Peyer's patch (tissue), 4 donors: ENCODE measurements at regions not wholly inside any gene's neighbourhood (a gene's known extent, or its start where the extent isn't known, plus 50 kb on each side); places are given as distances from the start of the nearest gene placed in this dataset.

Experiments
- DNase-seq, 3 donors: peaks; one replicate each; pipeline ENCODE4 v3.0.0-alpha.2; 2017 to 2019
- H3K27ac ChIP-seq, 4 donors: fragments of 200-600 bp; sonication (generic); one replicate each; pipeline ENCODE4 v1.5.1; 2016 to 2019
- H3K27me3 ChIP-seq, 2 donors: fragments of 200-600 bp; sonication (generic); one replicate each; pipeline ENCODE4 v1.5.1; 2019
- H3K36me3 ChIP-seq, 3 donors: fragments of 200-600 bp; sonication (generic); one replicate each; pipeline ENCODE4 v1.5.1; 2016 to 2019
- H3K4me1 ChIP-seq, 4 donors: fragments of 200-600 bp; sonication (generic); one replicate each; pipeline ENCODE4 v1.5.1; 2016 to 2019
- H3K4me3 ChIP-seq, 4 donors: fragments of 200-600 bp; sonication (generic); 1 replicate in 3 of 4; 2 replicates in 1 of 4; pipeline ENCODE4 v1.5.1; 2016 to 2019; ENCODE audit warnings: mild to moderate bottlenecking in 1 of 4
- H3K9me3 ChIP-seq, 4 donors: fragments of 200-600 bp; sonication (generic); one replicate each; pipeline ENCODE4 v1.5.1; 2016 to 2019; ENCODE audit warnings: mild to moderate bottlenecking in 1 of 4
- POLR2A ChIP-seq, 2 donors: fragments of 450-650 bp; IDR thresholded peaks; one replicate each; pipeline ENCODE4 v1.5.1; 2017; ENCODE audit warnings: antibody characterized with exemption in 2 of 2, mild to moderate bottlenecking in 2 of 2, moderate library complexity in 2 of 2
- TF ChIP-seq, protein P1 (sequence below), 6 experiments: fragments of 450-650 bp in 4 of 6; fragments of 200-600 bp in 2 of 6; sonication (generic) in 1 of 6; IDR thresholded peaks; one replicate each; pipeline ENCODE4 v1.5.1; 2017 to 2019; ENCODE audit warnings: antibody characterized with exemption in 6 of 6, mild to moderate bottlenecking in 3 of 6, moderate library complexity in 1 of 6

DNA sequence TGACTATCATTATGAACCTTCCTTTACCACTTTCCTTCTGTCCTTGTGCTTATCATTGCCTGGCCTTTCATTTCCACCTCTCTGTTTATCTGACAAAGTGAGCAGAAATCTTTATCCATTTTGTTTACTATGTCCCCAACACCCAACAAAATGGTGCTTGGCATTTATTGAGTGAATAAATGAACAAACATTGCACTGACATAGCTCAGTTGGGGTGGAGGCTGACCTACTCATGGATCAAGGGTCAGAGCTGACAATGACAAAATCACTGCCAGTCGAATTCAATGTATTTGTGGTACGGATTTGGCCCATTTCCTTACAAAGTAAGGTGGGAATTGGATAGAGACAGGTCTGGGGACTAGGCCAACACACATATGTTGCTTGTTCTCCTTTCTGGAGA is 257.4 kb upstream of the PLXNA2 start:
- Histone ChIP-seq H3K36me3 (no peaks in the 10 kb centered on the region), H3K4me3 (no peak overlapping the region), H3K4me1 (no peaks in the 10 kb centered on the region), H3K27me3 (no peaks in the 10 kb centered on the region), H3K9me3 (no peaks in the 10 kb centered on the region), H3K27ac (no peak overlapping the region)
- TF ChIP-seq POLR2A (IDR thresholded peaks at IDR 0.05): no peak
- TF ChIP-seq, protein P1, sequence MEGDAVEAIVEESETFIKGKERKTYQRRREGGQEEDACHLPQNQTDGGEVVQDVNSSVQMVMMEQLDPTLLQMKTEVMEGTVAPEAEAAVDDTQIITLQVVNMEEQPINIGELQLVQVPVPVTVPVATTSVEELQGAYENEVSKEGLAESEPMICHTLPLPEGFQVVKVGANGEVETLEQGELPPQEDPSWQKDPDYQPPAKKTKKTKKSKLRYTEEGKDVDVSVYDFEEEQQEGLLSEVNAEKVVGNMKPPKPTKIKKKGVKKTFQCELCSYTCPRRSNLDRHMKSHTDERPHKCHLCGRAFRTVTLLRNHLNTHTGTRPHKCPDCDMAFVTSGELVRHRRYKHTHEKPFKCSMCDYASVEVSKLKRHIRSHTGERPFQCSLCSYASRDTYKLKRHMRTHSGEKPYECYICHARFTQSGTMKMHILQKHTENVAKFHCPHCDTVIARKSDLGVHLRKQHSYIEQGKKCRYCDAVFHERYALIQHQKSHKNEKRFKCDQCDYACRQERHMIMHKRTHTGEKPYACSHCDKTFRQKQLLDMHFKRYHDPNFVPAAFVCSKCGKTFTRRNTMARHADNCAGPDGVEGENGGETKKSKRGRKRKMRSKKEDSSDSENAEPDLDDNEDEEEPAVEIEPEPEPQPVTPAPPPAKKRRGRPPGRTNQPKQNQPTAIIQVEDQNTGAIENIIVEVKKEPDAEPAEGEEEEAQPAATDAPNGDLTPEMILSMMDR (IDR thresholded peaks at IDR 0.05): no peak
- no peak for DNase-seq

DNA sequence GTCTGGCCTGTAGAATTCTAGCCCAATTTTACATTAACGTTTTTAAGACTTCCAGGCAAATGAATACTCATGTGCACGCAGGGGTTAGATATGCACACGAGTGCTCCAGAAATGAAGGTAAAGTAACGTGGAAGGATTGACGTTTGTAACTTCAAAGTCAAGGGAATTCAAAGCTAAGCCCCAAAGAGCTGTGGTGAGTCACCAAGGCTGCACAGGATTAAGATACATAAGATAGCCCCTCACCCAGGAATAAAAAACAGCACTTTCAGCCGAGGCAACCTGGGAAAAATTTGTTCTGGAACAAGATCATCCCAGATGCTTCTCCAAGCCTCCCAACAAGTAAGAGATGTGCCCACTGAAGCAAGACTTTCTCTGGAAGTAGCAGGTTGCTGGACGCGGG is 259.6 kb upstream of the PLXNA2 start:
- Histone ChIP-seq H3K4me3 (no peak overlapping the region), H3K9me3 (no peaks in the 10 kb centered on the region), H3K27ac (no peak overlapping the region), H3K36me3 (no peaks in the 10 kb centered on the region), H3K4me1 (no peaks in the 10 kb centered on the region), H3K27me3 (no peaks in the 10 kb centered on the region)
- DNase-seq: no peak
- TF ChIP-seq, protein P1 (IDR thresholded peaks at IDR 0.05): no peak
- TF ChIP-seq POLR2A (IDR thresholded peaks at IDR 0.05): no peak

DNA sequence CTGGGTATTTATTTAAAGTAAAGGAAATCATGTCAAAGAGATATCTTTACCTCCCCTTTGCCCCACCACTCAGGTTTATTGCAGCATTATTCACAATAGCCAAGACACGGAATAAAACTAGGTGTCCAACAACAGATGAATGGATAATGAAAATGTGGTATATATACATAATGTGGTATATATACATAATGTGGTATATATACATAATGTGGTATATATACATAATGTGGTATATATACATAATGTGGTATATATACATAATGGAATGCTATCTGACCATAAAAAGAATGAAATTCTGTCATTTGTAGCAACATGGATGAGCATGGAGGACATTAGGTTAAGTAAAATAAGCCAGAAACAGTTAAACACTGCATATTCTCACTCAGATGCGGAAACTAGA is 262.6 kb upstream of the PLXNA2 start:
- H3K27ac ChIP-seq: no peak overlapping the region
- no peak for DNase-seq
- no peak for TF ChIP-seq POLR2A (IDR thresholded peaks at IDR 0.05)
- TF ChIP-seq, protein P1 (IDR thresholded peaks at IDR 0.05): no peak
- no peak overlapping the region for H3K4me3 ChIP-seq
- no peaks in the 10 kb centered on the region for H3K9me3 ChIP-seq
- H3K27me3 ChIP-seq: no peaks in the 10 kb centered on the region
- no peaks in the 10 kb centered on the region for H3K36me3 ChIP-seq
- H3K4me1 ChIP-seq: no peaks in the 10 kb centered on the region

DNA sequence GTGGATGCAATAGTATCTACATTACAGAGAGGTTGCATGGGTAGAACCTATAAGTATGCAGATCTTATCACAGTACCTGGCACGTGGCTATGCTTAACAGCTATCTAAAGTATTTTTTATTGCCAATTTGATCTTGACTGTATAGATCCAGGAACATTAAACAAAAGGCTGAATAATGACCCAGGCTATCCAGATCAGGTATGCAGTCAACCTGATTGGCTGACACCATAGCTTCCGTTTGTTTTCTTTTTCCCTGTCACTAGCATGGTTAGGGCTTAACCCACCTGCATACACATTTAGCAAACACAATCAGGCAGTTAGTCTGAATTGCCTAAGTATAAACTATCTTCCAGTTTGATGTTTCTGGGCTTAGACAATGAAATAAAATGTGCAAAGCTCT is 264.9 kb upstream of the PLXNA2 start:
- Histone ChIP-seq H3K9me3 (no peaks in the 10 kb centered on the region), H3K4me3 (no peak overlapping the region)
- DNase-seq: no peak

DNA sequence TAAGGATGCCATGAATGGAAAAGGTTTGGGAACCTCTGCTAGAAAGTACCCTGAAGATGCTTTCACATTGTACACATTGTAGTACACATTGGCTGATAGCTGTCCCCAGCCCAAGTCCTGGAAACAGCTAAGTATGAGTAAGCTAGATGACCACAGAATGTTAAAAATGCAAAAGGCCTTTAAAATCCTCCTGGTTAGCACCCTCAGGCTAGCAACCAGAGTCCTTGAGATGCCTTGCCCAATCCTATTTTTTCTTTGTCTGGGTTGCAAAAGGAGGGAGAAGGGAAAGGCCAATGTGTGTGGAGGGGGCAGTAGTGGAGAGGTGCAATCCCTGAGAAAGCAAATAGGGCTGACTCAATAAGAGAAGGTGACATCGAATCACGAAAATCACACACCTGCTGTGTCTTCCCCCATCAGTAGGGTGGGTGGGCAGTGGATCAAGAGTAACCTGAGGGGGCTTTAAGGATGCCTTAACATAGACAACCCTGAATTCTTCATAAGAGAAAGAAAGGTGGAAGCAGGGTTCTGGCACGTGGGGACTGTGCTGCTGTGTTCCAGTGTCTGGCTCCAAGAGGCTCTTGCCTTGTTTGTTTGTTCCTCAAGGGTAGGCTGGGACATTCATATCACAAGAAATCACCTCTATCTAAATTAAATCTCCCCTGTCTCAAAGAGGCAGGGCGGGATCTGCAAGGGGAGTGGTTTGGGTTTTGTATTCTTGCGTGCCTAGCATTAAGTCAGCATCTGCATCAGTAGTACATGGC is 266.2 kb upstream of the PLXNA2 start:
- no peak overlapping the region for H3K27ac ChIP-seq
- no peak overlapping the region for H3K4me3 ChIP-seq
- H3K4me1 ChIP-seq: no peaks in the 10 kb centered on the region
- TF ChIP-seq, protein P1 (IDR thresholded peaks at IDR 0.05): no peak
- TF ChIP-seq POLR2A (IDR thresholded peaks at IDR 0.05): no peak
- no peak for DNase-seq
- H3K9me3 ChIP-seq: no peaks in the 10 kb centered on the region
- H3K36me3 ChIP-seq: no peaks in the 10 kb centered on the region
- no peaks in the 10 kb centered on the region for H3K27me3 ChIP-seq

More for the DNA sequence above, 264.9 kb upstream of the PLXNA2 start:
- Histone ChIP-seq H3K36me3 (no peaks in the 10 kb centered on the region), H3K27me3 (no peaks in the 10 kb centered on the region), H3K27ac (no peak overlapping the region), H3K4me1 (no peaks in the 10 kb centered on the region)
- no peak for TF ChIP-seq POLR2A (IDR thresholded peaks at IDR 0.05)
- TF ChIP-seq, protein P1 (IDR thresholded peaks at IDR 0.05): no peak
